ENCODE measurements at regions not wholly inside any gene's neighbourhood (a gene's known extent, or its start where the extent isn't known, plus 50 kb on each side); places are given as distances from the start of the nearest gene placed in this dataset.

DNA sequence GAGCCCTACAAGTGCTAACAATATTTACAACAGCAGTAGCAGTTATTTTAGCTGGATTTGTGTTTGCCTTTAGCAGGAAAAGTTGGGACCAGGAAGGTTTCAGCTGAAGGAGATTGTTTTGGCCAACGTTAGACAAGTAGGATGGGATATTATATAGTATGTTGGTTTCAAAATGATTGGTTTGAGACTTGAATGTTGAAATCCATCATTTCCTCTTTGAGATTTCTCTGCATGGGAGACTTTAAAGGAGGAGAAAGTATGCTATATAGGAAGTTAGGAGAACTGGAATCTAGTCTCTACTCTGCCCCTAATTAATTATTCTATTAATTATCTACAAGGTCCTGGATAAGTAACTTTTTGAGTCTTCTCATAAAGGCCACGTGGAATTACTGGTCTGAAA is 263.8 kb downstream of the PTEN start:
- no peak for TF ChIP-seq EZH2 (IDR thresholded peaks at IDR 0.05; ENCODE audit: insufficient read depth, poor library complexity, severe bottlenecking)
- TF ChIP-seq EZH2phosphoT487 (IDR thresholded peaks at IDR 0.05; ENCODE audit: insufficient read depth, low read depth): no peak
